ENCODE measurements at regions not wholly inside any gene's neighbourhood (a gene's known extent, or its start where the extent isn't known, plus 50 kb on each side); places are given as distances from the start of the nearest gene placed in this dataset.

DNA sequence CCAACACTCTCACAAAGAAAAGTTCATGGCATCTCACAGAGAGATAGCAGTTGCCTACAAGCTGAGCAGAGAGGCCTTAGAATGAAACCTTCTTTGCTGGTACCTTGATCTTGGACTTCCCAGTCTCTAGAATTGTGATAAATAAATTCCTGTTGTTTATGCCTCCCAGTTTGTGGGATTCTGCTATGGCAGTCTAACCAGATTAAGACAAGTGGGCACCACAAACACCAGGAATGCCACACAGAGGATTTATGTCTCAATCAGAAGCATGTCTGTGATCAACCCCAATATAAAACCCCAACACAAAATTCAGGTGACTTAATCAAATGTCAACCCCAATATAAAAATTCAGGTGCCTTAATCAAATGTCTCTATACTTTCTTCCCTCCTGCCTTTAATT is 581.3 kb downstream of the XPNPEP1 start:
- ATAC-seq, result no peak
- in situ Hi-C loops (cut with HindIII; ENCODE audit: low pct_unique_long_range_greater_than_20kb, low sequenced_read_pairs), result no loop called here
- no TSS peak for BruUV-seq (replicated peaks)

DNA sequence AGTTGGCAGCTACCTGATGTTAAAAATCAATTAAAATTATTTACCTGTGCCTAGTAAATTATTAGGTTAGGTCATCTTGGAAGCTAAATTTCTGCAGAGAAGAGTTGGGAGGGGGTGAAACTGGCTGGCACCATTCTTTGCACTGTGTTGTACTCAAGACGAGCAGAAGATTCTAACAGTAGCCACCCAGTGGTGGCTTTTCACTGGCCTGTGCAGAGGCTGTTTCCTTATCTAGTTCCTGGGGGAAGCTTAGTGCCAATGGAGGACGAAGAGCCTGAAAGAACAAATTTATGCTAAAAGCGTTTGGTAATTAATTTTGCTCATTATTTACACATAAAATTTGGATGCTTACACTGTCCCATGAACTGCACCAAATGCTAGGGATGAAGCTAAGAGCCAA is 595.3 kb downstream of the XPNPEP1 start:
- ATAC-seq (no peak), DNase-seq (ENCODE audit: low read depth, low spot score) (no peak)
- intact Hi-C loops (cut with micrococcal nuclease; ENCODE audit: unreplicated experiment), result no loop called here
- H3K4me1 ChIP-seq (ENCODE audit: control insufficient read depth, insufficient read depth, low read length), result no peaks in the 10 kb centered on the region
- H3K27me3 ChIP-seq (ENCODE audit: control insufficient read depth, insufficient read depth, low read length), result no peaks in the 10 kb centered on the region
- in situ Hi-C loops (cut with HindIII; ENCODE audit: low pct_unique_long_range_greater_than_20kb, low sequenced_read_pairs), result no loop called here
- ChIA-PET POLR2A (no interaction called here), CTCF (no interaction called here)
- H3K9me3 ChIP-seq (ENCODE audit: control insufficient read depth, insufficient read depth, low read depth, low read length), result no peaks in the 10 kb centered on the region
- no peak overlapping the region for H3K27ac ChIP-seq (ENCODE audit: low read length)
- H3K36me3 ChIP-seq (ENCODE audit: control insufficient read depth, insufficient read depth, low read length), result no peaks in the 10 kb centered on the region
- TF ChIP-seq, protein P1, sequence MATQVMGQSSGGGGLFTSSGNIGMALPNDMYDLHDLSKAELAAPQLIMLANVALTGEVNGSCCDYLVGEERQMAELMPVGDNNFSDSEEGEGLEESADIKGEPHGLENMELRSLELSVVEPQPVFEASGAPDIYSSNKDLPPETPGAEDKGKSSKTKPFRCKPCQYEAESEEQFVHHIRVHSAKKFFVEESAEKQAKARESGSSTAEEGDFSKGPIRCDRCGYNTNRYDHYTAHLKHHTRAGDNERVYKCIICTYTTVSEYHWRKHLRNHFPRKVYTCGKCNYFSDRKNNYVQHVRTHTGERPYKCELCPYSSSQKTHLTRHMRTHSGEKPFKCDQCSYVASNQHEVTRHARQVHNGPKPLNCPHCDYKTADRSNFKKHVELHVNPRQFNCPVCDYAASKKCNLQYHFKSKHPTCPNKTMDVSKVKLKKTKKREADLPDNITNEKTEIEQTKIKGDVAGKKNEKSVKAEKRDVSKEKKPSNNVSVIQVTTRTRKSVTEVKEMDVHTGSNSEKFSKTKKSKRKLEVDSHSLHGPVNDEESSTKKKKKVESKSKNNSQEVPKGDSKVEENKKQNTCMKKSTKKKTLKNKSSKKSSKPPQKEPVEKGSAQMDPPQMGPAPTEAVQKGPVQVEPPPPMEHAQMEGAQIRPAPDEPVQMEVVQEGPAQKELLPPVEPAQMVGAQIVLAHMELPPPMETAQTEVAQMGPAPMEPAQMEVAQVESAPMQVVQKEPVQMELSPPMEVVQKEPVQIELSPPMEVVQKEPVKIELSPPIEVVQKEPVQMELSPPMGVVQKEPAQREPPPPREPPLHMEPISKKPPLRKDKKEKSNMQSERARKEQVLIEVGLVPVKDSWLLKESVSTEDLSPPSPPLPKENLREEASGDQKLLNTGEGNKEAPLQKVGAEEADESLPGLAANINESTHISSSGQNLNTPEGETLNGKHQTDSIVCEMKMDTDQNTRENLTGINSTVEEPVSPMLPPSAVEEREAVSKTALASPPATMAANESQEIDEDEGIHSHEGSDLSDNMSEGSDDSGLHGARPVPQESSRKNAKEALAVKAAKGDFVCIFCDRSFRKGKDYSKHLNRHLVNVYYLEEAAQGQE (IDR thresholded peaks at IDR 0.05; ENCODE audit: insufficient read depth in 1 of 2, low read depth in 2 of 2, low read length in 1 of 2), result no peak
- no peak for TF ChIP-seq SIN3A (IDR thresholded peaks at IDR 0.05; ENCODE audit: borderline replicate concordance, insufficient read depth, low read depth, low read length)
- TF ChIP-seq, protein P2, sequence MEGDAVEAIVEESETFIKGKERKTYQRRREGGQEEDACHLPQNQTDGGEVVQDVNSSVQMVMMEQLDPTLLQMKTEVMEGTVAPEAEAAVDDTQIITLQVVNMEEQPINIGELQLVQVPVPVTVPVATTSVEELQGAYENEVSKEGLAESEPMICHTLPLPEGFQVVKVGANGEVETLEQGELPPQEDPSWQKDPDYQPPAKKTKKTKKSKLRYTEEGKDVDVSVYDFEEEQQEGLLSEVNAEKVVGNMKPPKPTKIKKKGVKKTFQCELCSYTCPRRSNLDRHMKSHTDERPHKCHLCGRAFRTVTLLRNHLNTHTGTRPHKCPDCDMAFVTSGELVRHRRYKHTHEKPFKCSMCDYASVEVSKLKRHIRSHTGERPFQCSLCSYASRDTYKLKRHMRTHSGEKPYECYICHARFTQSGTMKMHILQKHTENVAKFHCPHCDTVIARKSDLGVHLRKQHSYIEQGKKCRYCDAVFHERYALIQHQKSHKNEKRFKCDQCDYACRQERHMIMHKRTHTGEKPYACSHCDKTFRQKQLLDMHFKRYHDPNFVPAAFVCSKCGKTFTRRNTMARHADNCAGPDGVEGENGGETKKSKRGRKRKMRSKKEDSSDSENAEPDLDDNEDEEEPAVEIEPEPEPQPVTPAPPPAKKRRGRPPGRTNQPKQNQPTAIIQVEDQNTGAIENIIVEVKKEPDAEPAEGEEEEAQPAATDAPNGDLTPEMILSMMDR (IDR thresholded peaks at IDR 0.05), result no peak
- no peak for TF ChIP-seq TCF7L2 (IDR thresholded peaks at IDR 0.05; ENCODE audit: low read depth, low read length)
- no peak for TF ChIP-seq POLR2AphosphoS5 (IDR thresholded peaks at IDR 0.05; ENCODE audit: low read depth, low read length)
- no TSS peak for BruUV-seq (replicated peaks)
- no peak overlapping the region for H3K4me3 ChIP-seq (ENCODE audit: low read depth in 2 of 2, low read length in 2 of 2)

More for the DNA sequence above, 581.3 kb downstream of the XPNPEP1 start:
- TF ChIP-seq TCF7L2 (IDR thresholded peaks at IDR 0.05; ENCODE audit: low read depth, low read length) (no peak), POLR2AphosphoS5 (IDR thresholded peaks at IDR 0.05; ENCODE audit: low read depth, low read length) (no peak)
- Histone ChIP-seq H3K27me3 (ENCODE audit: control insufficient read depth, insufficient read depth, low read length) (no peaks in the 10 kb centered on the region), H3K9me3 (ENCODE audit: control insufficient read depth, insufficient read depth, low read depth, low read length) (0 out of 2 replicates have a peak, but pooled peaks cover 2% of the 10 kb centered on the region), H3K27ac (ENCODE audit: low read length) (no peak overlapping the region), H3K4me1 (ENCODE audit: control insufficient read depth, insufficient read depth, low read length) (no peaks in the 10 kb centered on the region), H3K4me3 (ENCODE audit: low read depth in 2 of 2, low read length in 2 of 2) (no peak overlapping the region), H3K36me3 (ENCODE audit: control insufficient read depth, insufficient read depth, low read length) (no peaks in the 10 kb centered on the region)
- intact Hi-C loops (cut with micrococcal nuclease; ENCODE audit: unreplicated experiment), result no loop called here
- CTCF ChIA-PET, result no interaction called here
- POLR2A ChIA-PET, result no interaction called here
- DNase-seq (ENCODE audit: low read depth, low spot score), result no peak

DNA sequence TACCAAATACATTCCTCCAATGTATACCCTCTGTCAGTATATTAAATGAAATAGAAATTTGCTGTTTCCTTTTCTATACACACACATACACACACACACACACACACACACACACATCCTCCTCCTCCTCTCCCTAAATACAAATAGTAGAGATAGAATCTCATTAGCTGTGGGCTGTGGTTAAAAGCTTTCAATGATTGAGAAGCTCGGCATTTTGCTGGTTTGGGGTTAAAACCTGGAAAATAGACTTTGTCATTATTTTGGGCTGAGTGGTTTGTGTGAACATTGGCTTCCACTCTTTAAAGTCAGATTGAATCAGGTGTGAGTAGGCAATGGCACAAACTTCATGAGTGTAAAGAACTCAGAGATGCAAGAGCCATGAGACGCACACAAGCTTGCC is 596.0 kb downstream of the XPNPEP1 start:
- in situ Hi-C loops (cut with HindIII; ENCODE audit: low pct_unique_long_range_greater_than_20kb, low sequenced_read_pairs), result no loop called here
- ATAC-seq, result no peak
- no peak overlapping the region for H3K4me3 ChIP-seq (ENCODE audit: low read depth in 2 of 2, low read length in 2 of 2)
- H3K4me1 ChIP-seq (ENCODE audit: control insufficient read depth, insufficient read depth, low read length), result no peaks in the 10 kb centered on the region
- TF ChIP-seq TCF7L2 (IDR thresholded peaks at IDR 0.05; ENCODE audit: low read depth, low read length), result no peak
- no peak for TF ChIP-seq SIN3A (IDR thresholded peaks at IDR 0.05; ENCODE audit: borderline replicate concordance, insufficient read depth, low read depth, low read length)
- TF ChIP-seq, protein P2 (IDR thresholded peaks at IDR 0.05), result no peak
- no peak for TF ChIP-seq POLR2AphosphoS5 (IDR thresholded peaks at IDR 0.05; ENCODE audit: low read depth, low read length)
- TF ChIP-seq, protein P1 (IDR thresholded peaks at IDR 0.05; ENCODE audit: insufficient read depth in 1 of 2, low read depth in 2 of 2, low read length in 1 of 2), result no peak
- H3K27ac ChIP-seq (ENCODE audit: low read length), result no peak overlapping the region
- CTCF ChIA-PET, result interaction anchor here (0.5 kb wide), 1 partner anchor 1303 kb away, joined by 10 read pairs; no protein-coding TSS in a partner anchor
- POLR2A ChIA-PET, result no interaction called here
- no peaks in the 10 kb centered on the region for H3K36me3 ChIP-seq (ENCODE audit: control insufficient read depth, insufficient read depth, low read length)
- no peak for DNase-seq (ENCODE audit: low read depth, low spot score)
- H3K27me3 ChIP-seq (ENCODE audit: control insufficient read depth, insufficient read depth, low read length), result no peaks in the 10 kb centered on the region
- no TSS peak for BruUV-seq (replicated peaks)
- intact Hi-C loops (cut with micrococcal nuclease; ENCODE audit: unreplicated experiment), result no loop called here
- no peaks in the 10 kb centered on the region for H3K9me3 ChIP-seq (ENCODE audit: control insufficient read depth, insufficient read depth, low read depth, low read length)

Measured in Panc1 (cell line).